Thyroid gland (tissue), 4 donors: ENCODE measurements at regions not wholly inside any gene's neighbourhood (a gene's known extent, or its start where the extent isn't known, plus 50 kb on each side); places are given as distances from the start of the nearest gene placed in this dataset.

Source experiments
- DNase-seq, 2 donors: peaks; one replicate each; pipeline ENCODE4 v3.0.0-alpha.2; 2019
- H3K27ac ChIP-seq, 3 donors: fragments of 200-600 bp; sonication (generic); 1 replicate in 2 of 3; 2 replicates in 1 of 3; pipeline ENCODE4 v1.5.1; 2016 to 2019; ENCODE audit warnings: mild to moderate bottlenecking in 1 of 3, moderate library complexity in 1 of 3
- H3K27me3 ChIP-seq: fragments of 200-600 bp; sonication (generic); one replicate; pipeline ENCODE4 v1.5.1; 2019
- H3K36me3 ChIP-seq, 2 donors: fragments of 200-600 bp; sonication (generic); one replicate each; pipeline ENCODE4 v1.5.1; 2016 to 2019
- H3K4me1 ChIP-seq, 2 donors: fragments of 200-600 bp; sonication (generic); one replicate each; pipeline ENCODE4 v1.5.1; 2017 to 2019
- H3K4me3 ChIP-seq, 3 donors: fragments of 200-600 bp; sonication (generic); replicated peaks in 1 of 3; 1 replicate in 2 of 3; 2 replicates in 1 of 3; pipeline ENCODE4 v1.5.1; 2016; ENCODE audit warnings: mild to moderate bottlenecking in 1 of 3
- H3K9me3 ChIP-seq: fragments of 200-600 bp; sonication (generic); one replicate; pipeline ENCODE4 v1.5.1; 2017
- POLR2A ChIP-seq, 2 donors: fragments of 450-650 bp; IDR thresholded peaks; one replicate each; pipeline ENCODE4 v1.6.1; 2017; ENCODE audit warnings: antibody characterized with exemption in 2 of 2, mild to moderate bottlenecking in 2 of 2, moderate library complexity in 1 of 2
- WGBS, 2 donors: methylation state at CpG; one replicate each; pipeline ENCODE4 v1.1.5; 2017; 5-methylcytosine and 5-hydroxymethylcytosine counted together
- intact Hi-C: fragments of 100-400 bp; cut with DNase I; formaldehyde crosslinking; loops from one replicate; pipeline ENCODE4 v1.15.1; 2023
- TF ChIP-seq, protein P1 (sequence below), 6 experiments: fragments of 200-600 bp in 3 of 6; fragments of 450-650 bp in 3 of 6; sonication (generic) in 3 of 6; IDR thresholded peaks; one replicate each; pipeline ENCODE4 v1.5.1; 2016 to 2019; ENCODE audit warnings: antibody characterized with exemption in 6 of 6, mild to moderate bottlenecking in 2 of 6, inconsistent platforms in 1 of 6, moderate library complexity in 1 of 6

GRCh38 chr6:90429713-90430112 is 133.1 kb upstream of the BACH2 start:
- no peaks in the 10 kb centered on the region for H3K4me1 ChIP-seq
- no peak for DNase-seq
- H3K9me3 ChIP-seq = no peaks in the 10 kb centered on the region
- no peak overlapping the region for H3K27ac ChIP-seq
- TF ChIP-seq, protein P1, sequence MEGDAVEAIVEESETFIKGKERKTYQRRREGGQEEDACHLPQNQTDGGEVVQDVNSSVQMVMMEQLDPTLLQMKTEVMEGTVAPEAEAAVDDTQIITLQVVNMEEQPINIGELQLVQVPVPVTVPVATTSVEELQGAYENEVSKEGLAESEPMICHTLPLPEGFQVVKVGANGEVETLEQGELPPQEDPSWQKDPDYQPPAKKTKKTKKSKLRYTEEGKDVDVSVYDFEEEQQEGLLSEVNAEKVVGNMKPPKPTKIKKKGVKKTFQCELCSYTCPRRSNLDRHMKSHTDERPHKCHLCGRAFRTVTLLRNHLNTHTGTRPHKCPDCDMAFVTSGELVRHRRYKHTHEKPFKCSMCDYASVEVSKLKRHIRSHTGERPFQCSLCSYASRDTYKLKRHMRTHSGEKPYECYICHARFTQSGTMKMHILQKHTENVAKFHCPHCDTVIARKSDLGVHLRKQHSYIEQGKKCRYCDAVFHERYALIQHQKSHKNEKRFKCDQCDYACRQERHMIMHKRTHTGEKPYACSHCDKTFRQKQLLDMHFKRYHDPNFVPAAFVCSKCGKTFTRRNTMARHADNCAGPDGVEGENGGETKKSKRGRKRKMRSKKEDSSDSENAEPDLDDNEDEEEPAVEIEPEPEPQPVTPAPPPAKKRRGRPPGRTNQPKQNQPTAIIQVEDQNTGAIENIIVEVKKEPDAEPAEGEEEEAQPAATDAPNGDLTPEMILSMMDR (IDR thresholded peaks at IDR 0.05) = no peak
- TF ChIP-seq POLR2A (IDR thresholded peaks at IDR 0.05) = no peak
- H3K36me3 ChIP-seq = no peaks in the 10 kb centered on the region
- no peak overlapping the region for H3K4me3 ChIP-seq
- intact Hi-C loops = no loop called here
- H3K27me3 ChIP-seq = no peaks in the 10 kb centered on the region

- no peak overlapping the region for H3K27ac ChIP-seq
- intact Hi-C loops = no loop called here
- H3K36me3 ChIP-seq = no peaks in the 10 kb centered on the region
- TF ChIP-seq, protein P1 (IDR thresholded peaks at IDR 0.05) = no peak
- 83 to 87% methylated on average over 1 of the region's 1 CpG for WGBS, 2 donors
- no peaks in the 10 kb centered on the region for H3K27me3 ChIP-seq
- DNase-seq = no peak
- no peak overlapping the region for H3K4me3 ChIP-seq
- H3K9me3 ChIP-seq = no peaks in the 10 kb centered on the region
- H3K4me1 ChIP-seq = no peaks in the 10 kb centered on the region
Observed at GRCh38 chr6:90428514-90428913, 131.9 kb upstream of the BACH2 start.

DNA sequence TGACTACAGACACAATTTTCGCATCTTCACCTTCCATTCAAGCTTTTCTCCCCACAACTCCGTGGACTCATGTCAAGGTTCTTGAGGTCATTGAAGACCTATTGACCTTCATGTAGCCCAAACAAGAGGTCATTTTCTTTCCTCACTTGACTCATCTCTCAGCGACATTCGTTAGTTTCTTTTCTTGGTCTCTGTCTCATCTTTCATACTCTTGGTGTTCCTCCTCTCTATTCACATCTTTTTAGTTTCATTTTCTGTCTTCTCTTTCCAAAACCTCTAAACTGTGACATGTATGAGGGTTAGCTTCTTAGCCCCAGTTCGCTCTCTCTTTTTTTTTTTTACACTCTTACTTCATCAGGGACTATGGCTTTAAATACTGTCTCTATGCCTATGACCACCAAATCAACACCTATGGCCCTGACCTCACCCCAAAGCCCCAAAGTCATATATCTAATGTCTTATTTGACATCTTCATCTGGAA is 128.6 kb upstream of the BACH2 start:
- Histone ChIP-seq H3K4me3 (no peak overlapping the region), H3K9me3 (no peaks in the 10 kb centered on the region), H3K27me3 (no peaks in the 10 kb centered on the region), H3K27ac (no peak overlapping the region), H3K4me1 (no peaks in the 10 kb centered on the region), H3K36me3 (no peaks in the 10 kb centered on the region)
- TF ChIP-seq, protein P1 (IDR thresholded peaks at IDR 0.05) = no peak
- no peak for TF ChIP-seq POLR2A (IDR thresholded peaks at IDR 0.05)
- WGBS, 2 donors = 71 to 78% methylated on average over 5 of the region's 5 CpGs
- no peak for DNase-seq
- intact Hi-C loops = no loop called here

DNA sequence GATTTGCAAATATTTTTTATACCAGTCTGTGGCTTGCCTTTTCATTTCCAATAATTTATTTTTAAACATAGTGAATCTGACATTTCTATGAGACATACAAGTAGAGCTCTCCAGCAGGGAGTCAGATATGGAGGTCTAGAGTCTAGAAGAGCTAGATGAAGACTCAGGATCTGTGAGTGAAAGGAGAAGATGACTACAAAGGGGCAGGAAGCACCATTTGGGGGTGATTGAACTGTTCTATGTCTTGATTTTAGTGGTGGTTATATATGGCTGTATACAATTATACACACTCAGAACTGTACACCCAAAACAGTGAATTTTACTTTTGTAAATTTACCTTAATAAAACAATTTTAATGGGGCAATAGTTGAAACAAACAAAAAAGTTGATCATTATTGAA is 127.9 kb upstream of the BACH2 start:
- intact Hi-C loops = no loop called here
- Histone ChIP-seq H3K36me3 (no peaks in the 10 kb centered on the region), H3K9me3 (no peaks in the 10 kb centered on the region), H3K27me3 (no peaks in the 10 kb centered on the region), H3K4me1 (no peaks in the 10 kb centered on the region), H3K27ac (no peak overlapping the region), H3K4me3 (no peak overlapping the region)
- no peak for DNase-seq
- TF ChIP-seq POLR2A (IDR thresholded peaks at IDR 0.05) = no peak
- TF ChIP-seq, protein P1 (IDR thresholded peaks at IDR 0.05) = no peak

DNA sequence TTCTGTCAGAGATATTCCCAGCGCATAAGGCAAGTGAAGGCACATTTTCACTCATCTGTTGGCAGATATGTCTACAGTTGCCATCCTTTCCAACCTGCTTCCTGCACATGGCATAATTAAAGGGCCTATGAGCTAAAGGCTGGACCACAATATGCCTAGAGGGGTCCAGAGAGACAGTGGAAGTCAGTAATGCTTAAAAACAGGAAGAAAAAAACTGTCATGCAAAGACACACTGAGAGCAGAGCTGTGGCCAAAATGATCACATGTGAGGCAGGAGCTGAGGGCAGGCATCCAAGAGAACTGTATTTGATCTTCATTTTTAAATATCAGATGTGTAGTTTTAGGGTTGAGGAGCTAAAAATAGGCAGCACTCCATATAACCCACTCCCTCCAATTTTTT is 125.0 kb upstream of the BACH2 start:
- Histone ChIP-seq H3K27me3 (no peaks in the 10 kb centered on the region), H3K9me3 (no peaks in the 10 kb centered on the region), H3K4me3 (no peak overlapping the region), H3K36me3 (no peaks in the 10 kb centered on the region), H3K4me1 (no peaks in the 10 kb centered on the region), H3K27ac (no peak overlapping the region)
- 86 to 97% methylated on average over 1 of the region's 1 CpG for WGBS, 2 donors
- TF ChIP-seq, protein P1 (IDR thresholded peaks at IDR 0.05) = no peak
- no peak for TF ChIP-seq POLR2A (IDR thresholded peaks at IDR 0.05)
- no peak for DNase-seq
- intact Hi-C loops = no loop called here
